ENCODE measurements at regions not wholly inside any gene's neighbourhood (a gene's known extent, or its start where the extent isn't known, plus 50 kb on each side); places are given as distances from the start of the nearest gene placed in this dataset.

GRCh38 chr10:31081937-31082840 is 50.5 kb upstream of the ZNF438 start:
- no peak for DNase-seq
- ATAC-seq, result no peak
- intact Hi-C loops (cut with DNase I, micrococcal nuclease), result no loop called here

GRCh38 chr10:31083765-31084184 is 52.1 kb upstream of the ZNF438 start:
- ATAC-seq (peak; percentile 69), DNase-seq (peak; percentile 34 to 38)
- intact Hi-C loops (cut with DNase I, micrococcal nuclease), result no loop called here

GRCh38 chr10:31087011-31087410 is 55.3 kb upstream of the ZNF438 start:
- no peak for DNase-seq
- ATAC-seq, result no peak
- intact Hi-C loops (cut with DNase I, micrococcal nuclease), result no loop called here

GRCh38 chr10:31087851-31088250 is 56.2 kb upstream of the ZNF438 start:
- DNase-seq (no peak), ATAC-seq (no peak)
- intact Hi-C loops (cut with DNase I, micrococcal nuclease), result no loop called here

GRCh38 chr10:31090894-31091607 is 59.4 kb upstream of the ZNF438 start:
- DNase-seq, result no peak
- intact Hi-C loops (cut with DNase I, micrococcal nuclease), result no loop called here
- ATAC-seq, result no peak

GRCh38 chr10:31095677-31096560 is 64.3 kb upstream of the ZNF438 start:
- intact Hi-C loops (cut with DNase I, micrococcal nuclease), result no loop called here

GRCh38 chr10:31098046-31098445 is 66.4 kb upstream of the ZNF438 start:
- intact Hi-C loops (cut with DNase I, micrococcal nuclease), result no loop called here
- ATAC-seq, result no peak
- DNase-seq, result no peak

More at GRCh38 chr10:31095677-31096560, 64.3 kb upstream of the ZNF438 start:
- ATAC-seq (no peak), DNase-seq (no peak)

GRCh38 chr10:31099094-31099493 is 67.4 kb upstream of the ZNF438 start:
- intact Hi-C loops (cut with DNase I, micrococcal nuclease), result no loop called here
- peak in 1 of 2 donors; percentile 32 for DNase-seq
- ATAC-seq, result peak; percentile 68

- DNase-seq (peak; percentile 46 to 76), ATAC-seq (peak; percentile 95)
- intact Hi-C loops (cut with DNase I, micrococcal nuclease), result no loop called here
Observed at GRCh38 chr10:31099664-31100063, 68.0 kb upstream of the ZNF438 start.

GRCh38 chr10:31100115-31100601 is 68.5 kb upstream of the ZNF438 start:
- DNase-seq (no peak), ATAC-seq (peak; percentile 53)
- intact Hi-C loops (cut with DNase I, micrococcal nuclease), result no loop called here

GRCh38 chr10:31100662-31101061 is 69.0 kb upstream of the ZNF438 start:
- ATAC-seq (no peak), DNase-seq (no peak)

GRCh38 chr10:31101123-31101522 is 69.5 kb upstream of the ZNF438 start:
- intact Hi-C loops (cut with DNase I, micrococcal nuclease), result no loop called here
- ATAC-seq (peak; percentile 39), DNase-seq (peak in 1 of 2 donors; percentile 32)

More at GRCh38 chr10:31100662-31101061, 69.0 kb upstream of the ZNF438 start:
- intact Hi-C loops (cut with DNase I, micrococcal nuclease), result no loop called here

- ATAC-seq (no peak), DNase-seq (no peak)
Observed at GRCh38 chr10:31102421-31102820, 70.8 kb upstream of the ZNF438 start.

GRCh38 chr10:31103112-31103511 is 71.4 kb upstream of the ZNF438 start:
- intact Hi-C loops (cut with DNase I, micrococcal nuclease), result no loop called here
- no peak for ATAC-seq
- DNase-seq, result no peak

More at GRCh38 chr10:31102421-31102820, 70.8 kb upstream of the ZNF438 start:
- intact Hi-C loops (cut with DNase I, micrococcal nuclease), result no loop called here

GRCh38 chr10:31112961-31113360 is 81.3 kb upstream of the ZNF438 start:
- intact Hi-C loops (cut with DNase I, micrococcal nuclease), result no loop called here
- ATAC-seq (no peak), DNase-seq (no peak)

GRCh38 chr10:31116226-31116625 is 84.6 kb upstream of the ZNF438 start:
- DNase-seq (no peak), ATAC-seq (no peak)
- intact Hi-C loops (cut with DNase I, micrococcal nuclease), result no loop called here

- DNase-seq (no peak), ATAC-seq (no peak)
- intact Hi-C loops (cut with DNase I, micrococcal nuclease), result no loop called here
Observed at GRCh38 chr10:31118556-31118955, 86.9 kb upstream of the ZNF438 start.

GRCh38 chr10:31120392-31120791 is 88.7 kb upstream of the ZNF438 start:
- ATAC-seq, result no peak
- intact Hi-C loops (cut with DNase I, micrococcal nuclease), result no loop called here

More at GRCh38 chr10:31120392-31120791, 88.7 kb upstream of the ZNF438 start:
- DNase-seq, result no peak

All from left colon (tissue), 2 donors.